Keratinocyte (primary cell): ENCODE measurements at regions not wholly inside any gene's neighbourhood (a gene's known extent, or its start where the extent isn't known, plus 50 kb on each side); places are given as distances from the start of the nearest gene placed in this dataset.

Source experiments
- DNase-seq: peaks from one replicate; pipeline ENCODE4 v3.0.0-alpha.2; 2011; ENCODE audit warnings: low read depth, missing footprints, low spot score
- FAIRE-seq: peaks from 2 replicates; lab custom pipeline; 2011; peaks lifted over from hg19 to GRCh38; lab: Jason Lieb, UNC
- H2AFZ ChIP-seq: 2 replicates; pipeline ENCODE4 v1.6.0; 2012; ENCODE audit warnings: low read length, control low read depth, inconsistent platforms; ENCODE audit not compliant: control insufficient read depth
- H3K27ac ChIP-seq: 2 replicates; pipeline ENCODE4 v1.5.1; 2011; ENCODE audit warnings: low read length; ENCODE audit not compliant: control insufficient read depth, insufficient read depth
- H3K27me3 ChIP-seq: 3 replicates; pipeline ENCODE4 v1.6.0; 2011; ENCODE audit warnings: low read length; ENCODE audit not compliant: control insufficient read depth, insufficient read depth; ENCODE audit errors: extremely low read depth
- H3K36me3 ChIP-seq, 2 experiments: 2 replicates in 1 of 2; 3 replicates in 1 of 2; pipeline ENCODE4 v1.5.1; 2011; ENCODE audit warnings: low read length in 2 of 2, mild to moderate bottlenecking in 1 of 2; ENCODE audit not compliant: control insufficient read depth in 2 of 2, insufficient read depth in 2 of 2; ENCODE audit errors: extremely low read depth in 1 of 2
- H3K4me1 ChIP-seq: 3 replicates; pipeline ENCODE4 v1.5.1; 2011; ENCODE audit warnings: low read length; ENCODE audit not compliant: control insufficient read depth, insufficient read depth; ENCODE audit errors: extremely low read depth
- H3K4me2 ChIP-seq: 3 replicates; pipeline ENCODE4 v1.6.0; 2011; ENCODE audit warnings: low read depth, low read length; ENCODE audit not compliant: control insufficient read depth, insufficient read depth; ENCODE audit errors: extremely low read depth
- H3K4me3 ChIP-seq, 3 experiments: fragments of 200-600 bp in 1 of 3; sonication (generic) in 1 of 3; 2 replicates in 2 of 3; 3 replicates in 1 of 3; pipeline ENCODE4 v1.5.1; 2011 to 2016; ENCODE audit warnings: low read length in 3 of 3, mild to moderate bottlenecking in 3 of 3, control low read depth in 2 of 3, inconsistent platforms in 1 of 3, low read depth in 1 of 3, mixed read lengths in 1 of 3, mixed run types in 1 of 3, moderate library complexity in 1 of 3; ENCODE audit not compliant: control insufficient read depth in 2 of 3, insufficient read depth in 2 of 3; ENCODE audit errors: extremely low read depth in 1 of 3
- H3K79me2 ChIP-seq: 2 replicates; pipeline ENCODE4 v1.6.0; 2012; ENCODE audit warnings: low read length; ENCODE audit not compliant: control insufficient read depth, insufficient read depth
- H3K9ac ChIP-seq: 3 replicates; pipeline ENCODE4 v1.6.0; 2011; ENCODE audit warnings: low read length; ENCODE audit not compliant: control insufficient read depth, insufficient read depth; ENCODE audit errors: extremely low read depth
- H3K9me1 ChIP-seq: 3 replicates; pipeline ENCODE4 v1.6.0; 2011; ENCODE audit warnings: low read length; ENCODE audit not compliant: control insufficient read depth, insufficient read depth; ENCODE audit errors: extremely low read depth
- H3K9me3 ChIP-seq: 2 replicates; pipeline ENCODE4 v1.5.1; 2012; ENCODE audit warnings: low read depth, low read length; ENCODE audit not compliant: control insufficient read depth
- H4K20me1 ChIP-seq: 3 replicates; pipeline ENCODE4 v1.6.0; 2011; ENCODE audit warnings: low read length; ENCODE audit not compliant: control insufficient read depth, insufficient read depth; ENCODE audit errors: extremely low read depth
- EZH2 ChIP-seq: IDR thresholded peaks from one replicate; pipeline ENCODE4 v1.6.1; 2012; ENCODE audit warnings: inconsistent platforms, mild to moderate bottlenecking, low read length, moderate library complexity
- dilution Hi-C: fragments of 300-500 bp; cut with MboI; formaldehyde crosslinking; loops from one replicate; pipeline ENCODE4 v1.7.0; 2020; ENCODE audit warnings: low sequenced_read_pairs; ENCODE audit not compliant: extremely low pct_ligation_motif_present
- TF ChIP-seq, protein P1 (sequence below), 3 experiments: IDR thresholded peaks in 1 of 3; conservative IDR thresholded peaks in 1 of 3; optimal IDR thresholded peaks in 1 of 3; 2 replicates in 2 of 3; 3 replicates in 1 of 3; pipeline versions ENCODE3 to v1.5.1; 2011; ENCODE audit warnings: low read length in 3 of 3, mild to moderate bottlenecking in 3 of 3, moderate library complexity in 2 of 3, control low read depth in 1 of 3, inconsistent platforms in 1 of 3; ENCODE audit not compliant: insufficient read depth in 2 of 3; ENCODE audit errors: extremely low read depth in 1 of 3

DNA sequence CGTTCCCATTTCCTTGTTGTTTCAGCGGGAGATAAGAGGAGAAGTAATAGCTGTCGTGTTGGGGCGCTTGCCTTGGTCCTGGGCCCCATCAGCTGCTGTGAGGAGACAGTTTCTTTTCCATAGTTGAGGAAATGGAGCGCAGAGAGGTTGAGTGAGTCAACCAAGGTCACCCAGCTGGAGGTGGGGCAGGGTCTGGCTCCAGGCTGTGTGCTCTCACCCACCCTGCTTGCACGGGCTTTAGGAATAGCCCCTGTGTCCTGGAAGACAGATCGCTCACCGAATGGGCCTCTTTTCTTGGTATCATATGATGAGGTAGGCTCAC is 165.7 kb upstream of the RTL1 start:
- no peak overlapping the region for H2AFZ ChIP-seq
- TF ChIP-seq EZH2, result no peak
- TF ChIP-seq, protein P1, sequence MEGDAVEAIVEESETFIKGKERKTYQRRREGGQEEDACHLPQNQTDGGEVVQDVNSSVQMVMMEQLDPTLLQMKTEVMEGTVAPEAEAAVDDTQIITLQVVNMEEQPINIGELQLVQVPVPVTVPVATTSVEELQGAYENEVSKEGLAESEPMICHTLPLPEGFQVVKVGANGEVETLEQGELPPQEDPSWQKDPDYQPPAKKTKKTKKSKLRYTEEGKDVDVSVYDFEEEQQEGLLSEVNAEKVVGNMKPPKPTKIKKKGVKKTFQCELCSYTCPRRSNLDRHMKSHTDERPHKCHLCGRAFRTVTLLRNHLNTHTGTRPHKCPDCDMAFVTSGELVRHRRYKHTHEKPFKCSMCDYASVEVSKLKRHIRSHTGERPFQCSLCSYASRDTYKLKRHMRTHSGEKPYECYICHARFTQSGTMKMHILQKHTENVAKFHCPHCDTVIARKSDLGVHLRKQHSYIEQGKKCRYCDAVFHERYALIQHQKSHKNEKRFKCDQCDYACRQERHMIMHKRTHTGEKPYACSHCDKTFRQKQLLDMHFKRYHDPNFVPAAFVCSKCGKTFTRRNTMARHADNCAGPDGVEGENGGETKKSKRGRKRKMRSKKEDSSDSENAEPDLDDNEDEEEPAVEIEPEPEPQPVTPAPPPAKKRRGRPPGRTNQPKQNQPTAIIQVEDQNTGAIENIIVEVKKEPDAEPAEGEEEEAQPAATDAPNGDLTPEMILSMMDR (optimal IDR thresholded peaks at IDR 0.05 in 1 of 3, IDR thresholded peaks at IDR 0.05 in 1 of 3, conservative IDR thresholded peaks at IDR 0.05 in 1 of 3; ENCODE audit: extremely low read depth in 1 of 3, insufficient read depth in 2 of 3, low read length in 3 of 3), result no peak
- no peak overlapping the region for H3K4me3 ChIP-seq
- FAIRE-seq (no peak), DNase-seq (no peak)
- H3K9ac ChIP-seq, result no peak overlapping the region
- no peak overlapping the region for H3K4me2 ChIP-seq
- H3K9me3 ChIP-seq, result no peaks in the 10 kb centered on the region
- H4K20me1 ChIP-seq, result no peaks in the 10 kb centered on the region
- H3K27me3 ChIP-seq, result no peaks in the 10 kb centered on the region
- no peaks in the 10 kb centered on the region for H3K9me1 ChIP-seq
- dilution Hi-C loops, result no loop called here
- H3K36me3 ChIP-seq, result no peaks in the 10 kb centered on the region
- H3K27ac ChIP-seq, result no peak overlapping the region
- no peaks in the 10 kb centered on the region for H3K79me2 ChIP-seq
- peaks cover 10% of the 10 kb centered on the region for H3K4me1 ChIP-seq

DNA sequence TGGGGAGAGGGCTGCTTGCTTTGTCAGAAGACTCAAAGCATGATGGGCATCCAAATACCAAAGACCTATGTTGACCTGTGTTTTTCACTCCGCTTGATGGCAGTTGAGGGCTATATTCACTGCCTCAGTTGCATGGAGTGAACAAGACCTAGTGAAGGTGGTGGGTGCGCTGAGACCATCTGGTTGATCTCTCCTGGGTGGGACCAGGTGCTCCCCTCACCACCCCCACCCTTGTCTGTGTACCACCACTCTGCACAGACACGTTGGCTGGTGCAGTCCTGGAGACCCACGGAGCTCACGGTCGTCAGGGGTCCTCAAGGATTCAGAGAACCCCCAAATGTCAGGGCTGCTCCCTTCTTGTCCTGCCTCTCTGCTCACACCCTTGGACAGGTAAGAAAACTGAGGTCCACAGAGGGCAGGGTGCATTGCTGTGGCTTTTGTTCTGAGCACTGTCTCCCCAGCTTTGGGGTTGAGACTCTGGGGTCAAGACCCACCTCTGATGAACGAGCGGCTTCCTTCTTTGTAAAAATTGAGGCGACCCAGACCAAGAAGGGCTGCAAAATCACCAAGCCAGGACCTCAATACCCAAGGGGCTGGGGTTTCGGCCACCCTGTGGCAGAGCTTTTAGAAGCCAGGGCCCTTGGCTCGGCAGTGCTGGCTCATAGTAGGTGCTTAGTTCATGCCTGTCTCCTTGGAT is 166.3 kb upstream of the RTL1 start:
- H4K20me1 ChIP-seq, result no peaks in the 10 kb centered on the region
- peaks cover 10% of the 10 kb centered on the region for H3K4me1 ChIP-seq
- no peak overlapping the region for H3K4me3 ChIP-seq
- FAIRE-seq (no peak), DNase-seq (no peak)
- TF ChIP-seq EZH2, result no peak
- TF ChIP-seq, protein P1 (optimal IDR thresholded peaks at IDR 0.05 in 1 of 3, IDR thresholded peaks at IDR 0.05 in 1 of 3, conservative IDR thresholded peaks at IDR 0.05 in 1 of 3; ENCODE audit: extremely low read depth in 1 of 3, insufficient read depth in 2 of 3, low read length in 3 of 3), result no peak
- no peak overlapping the region for H3K27ac ChIP-seq
- no peaks in the 10 kb centered on the region for H3K79me2 ChIP-seq
- no peaks in the 10 kb centered on the region for H3K9me1 ChIP-seq
- H3K9me3 ChIP-seq, result no peaks in the 10 kb centered on the region
- no peaks in the 10 kb centered on the region for H3K36me3 ChIP-seq
- no peaks in the 10 kb centered on the region for H3K27me3 ChIP-seq
- H3K4me2 ChIP-seq, result no peak overlapping the region
- no peak overlapping the region for H3K9ac ChIP-seq
- dilution Hi-C loops, result no loop called here
- H2AFZ ChIP-seq, result no peak overlapping the region
